ENCODE measurements at regions not wholly inside any gene's neighbourhood (a gene's known extent, or its start where the extent isn't known, plus 50 kb on each side); places are given as distances from the start of the nearest gene placed in this dataset.
A peak's percentile ranks its signal among the peaks of the same experiment; 100 is the strongest.

DNA sequence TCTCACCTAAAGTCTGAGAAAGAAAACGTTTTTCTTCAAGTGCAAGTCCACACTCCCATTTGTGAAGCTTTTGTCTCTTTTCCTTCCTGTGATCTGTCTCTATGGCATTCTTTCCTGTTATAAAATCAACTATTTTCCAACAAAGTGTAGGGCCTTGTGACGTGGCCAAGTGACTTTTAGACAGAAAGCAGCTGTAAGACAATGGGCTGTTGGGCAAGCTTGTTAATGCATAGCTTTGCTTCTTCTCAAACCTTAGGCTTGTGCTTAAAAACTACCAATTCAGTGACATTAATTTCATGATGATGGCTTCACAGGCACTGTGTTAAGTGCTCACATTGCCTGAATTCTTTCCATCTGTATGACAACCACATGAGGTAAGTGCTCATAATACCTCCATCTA lies 83.5 kb downstream of the VCY1B start:
- no peak for DNase-seq

DNA sequence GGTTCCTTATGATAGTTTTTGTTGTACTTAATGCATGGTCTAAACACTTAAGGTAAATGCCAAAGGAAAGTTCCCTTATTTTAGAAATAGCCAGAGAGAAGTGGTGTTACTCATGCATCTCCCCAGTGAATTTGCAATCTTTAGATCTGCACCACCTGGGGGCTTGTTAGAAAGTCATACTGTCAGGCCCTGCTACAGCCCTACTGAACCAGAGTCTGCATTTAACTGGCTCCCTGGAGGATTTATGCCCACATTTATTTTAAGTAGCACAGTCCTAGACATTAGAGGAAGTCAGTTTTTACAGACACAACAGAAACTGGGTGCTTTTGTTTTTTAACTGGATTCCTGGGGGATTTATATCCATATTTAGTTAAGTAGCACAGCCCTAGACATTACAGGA lies 89.6 kb downstream of the VCY1B start:
- no peak for DNase-seq

DNA sequence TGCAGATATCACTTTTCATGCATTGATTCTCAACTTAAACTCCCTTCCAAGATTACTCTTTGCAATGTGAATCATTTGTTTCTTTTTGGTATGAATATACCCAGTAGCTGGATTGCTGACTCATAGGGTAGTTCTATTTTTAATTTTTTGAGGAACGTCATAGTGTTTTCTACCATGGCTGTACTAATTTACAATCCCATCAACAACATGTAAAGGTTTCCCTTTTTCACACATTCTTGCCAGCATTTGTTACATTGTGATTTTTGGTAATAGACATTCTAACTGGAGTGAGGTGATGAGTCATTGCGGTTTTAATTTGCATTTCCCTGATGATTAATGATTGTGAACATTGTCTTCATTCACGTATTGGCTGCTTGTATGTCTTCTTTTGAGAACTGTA lies 126.7 kb downstream of the VCY1B start:
- DNase-seq = no peak

DNA sequence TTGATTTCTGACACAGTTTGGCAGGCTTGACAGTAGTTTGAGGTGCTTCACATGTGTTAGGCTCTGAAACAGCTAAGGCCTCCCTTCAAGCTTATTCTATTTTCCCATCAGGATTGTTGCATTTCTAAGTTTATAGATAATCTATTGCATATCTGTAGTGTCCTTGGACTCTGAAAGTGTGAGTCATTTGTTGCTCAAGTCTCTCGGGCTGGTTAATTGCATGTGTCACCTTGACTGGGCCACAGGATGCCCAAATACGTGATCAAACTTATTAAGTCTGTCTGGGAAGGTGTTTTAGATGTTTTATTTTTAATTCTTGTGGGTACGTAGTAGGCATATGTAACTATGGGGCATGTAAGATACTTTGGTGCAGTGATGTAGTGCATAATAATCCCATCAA lies 166.0 kb downstream of the VCY1B start:
- no peak for DNase-seq

DNA sequence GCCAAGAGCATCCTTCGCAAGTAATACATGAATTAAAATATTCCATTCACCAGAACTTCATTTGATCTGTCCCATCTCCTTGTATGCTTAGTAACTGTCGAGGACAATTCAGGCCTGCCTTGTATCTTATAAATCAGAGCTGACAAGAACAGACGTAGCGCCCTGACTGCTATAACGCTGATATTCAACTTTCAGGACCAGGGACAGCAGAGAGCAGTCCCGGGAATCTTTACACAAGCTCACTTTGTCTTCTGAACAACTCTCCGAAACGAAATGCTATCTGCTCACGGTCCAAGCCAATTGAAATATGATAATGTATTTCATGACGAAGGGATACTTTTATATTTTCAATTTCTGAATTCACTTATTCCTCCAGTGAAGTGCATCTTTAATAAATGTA lies 175.7 kb downstream of the VCY1B start:
- DNase-seq = no peak

DNA sequence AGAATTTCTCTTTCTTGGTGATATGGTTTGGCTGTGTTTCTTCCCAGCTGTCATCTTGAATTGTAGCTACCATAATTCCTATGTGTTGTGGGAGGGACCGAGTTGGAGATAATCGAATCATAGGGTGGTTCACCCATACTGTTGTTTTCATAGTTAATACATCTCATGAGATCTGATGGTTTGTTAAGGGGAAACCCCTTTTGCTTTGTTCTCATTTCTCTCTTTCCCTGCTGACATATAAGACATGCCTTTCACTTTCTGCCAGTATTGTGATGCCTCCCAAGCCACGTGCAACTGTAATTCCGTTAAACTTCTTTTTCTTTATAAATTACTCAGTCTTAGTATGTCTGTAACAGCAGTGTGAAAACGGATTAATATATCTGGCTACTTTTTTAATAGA lies 179.0 kb downstream of the VCY1B start:
- DNase-seq = no peak

DNA sequence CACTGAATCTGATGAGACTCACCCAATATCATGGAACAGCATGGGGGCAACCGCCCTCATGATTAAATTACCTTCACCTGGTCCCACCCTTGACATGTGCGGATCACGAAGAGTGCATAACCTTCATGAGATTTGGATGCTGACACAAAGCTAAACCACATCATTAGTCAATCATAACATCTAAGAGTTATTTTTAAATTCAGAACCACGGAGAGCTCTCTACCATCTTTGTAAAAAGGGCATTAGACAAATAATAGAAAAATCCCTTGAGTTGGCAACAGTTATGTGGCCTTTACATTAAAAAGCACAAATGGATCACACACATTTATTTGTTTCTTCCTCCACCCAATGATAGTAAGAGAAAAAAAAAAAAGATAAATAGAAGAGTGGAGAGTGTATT lies 182.2 kb downstream of the VCY1B start:
- DNase-seq = no peak

DNA sequence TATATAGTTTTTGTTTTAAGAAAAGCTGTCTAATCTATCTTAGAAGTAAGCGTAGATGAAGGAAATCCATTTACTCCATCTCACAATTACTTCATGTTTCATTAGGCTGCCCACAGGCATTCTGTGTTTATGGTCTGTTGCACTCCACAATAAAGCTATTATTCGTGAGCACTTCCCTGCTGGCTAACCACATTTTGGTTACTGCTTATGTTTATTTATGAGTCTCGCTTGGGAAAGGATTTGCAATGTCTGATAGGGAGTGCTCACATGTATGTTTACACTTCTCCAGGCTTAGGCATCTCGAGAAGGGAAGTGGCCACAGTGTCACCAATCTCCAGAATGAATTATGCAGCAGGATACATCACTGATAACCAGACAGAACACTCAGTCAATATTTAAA lies 190.9 kb downstream of the VCY1B start:
- no peak for DNase-seq

DNA sequence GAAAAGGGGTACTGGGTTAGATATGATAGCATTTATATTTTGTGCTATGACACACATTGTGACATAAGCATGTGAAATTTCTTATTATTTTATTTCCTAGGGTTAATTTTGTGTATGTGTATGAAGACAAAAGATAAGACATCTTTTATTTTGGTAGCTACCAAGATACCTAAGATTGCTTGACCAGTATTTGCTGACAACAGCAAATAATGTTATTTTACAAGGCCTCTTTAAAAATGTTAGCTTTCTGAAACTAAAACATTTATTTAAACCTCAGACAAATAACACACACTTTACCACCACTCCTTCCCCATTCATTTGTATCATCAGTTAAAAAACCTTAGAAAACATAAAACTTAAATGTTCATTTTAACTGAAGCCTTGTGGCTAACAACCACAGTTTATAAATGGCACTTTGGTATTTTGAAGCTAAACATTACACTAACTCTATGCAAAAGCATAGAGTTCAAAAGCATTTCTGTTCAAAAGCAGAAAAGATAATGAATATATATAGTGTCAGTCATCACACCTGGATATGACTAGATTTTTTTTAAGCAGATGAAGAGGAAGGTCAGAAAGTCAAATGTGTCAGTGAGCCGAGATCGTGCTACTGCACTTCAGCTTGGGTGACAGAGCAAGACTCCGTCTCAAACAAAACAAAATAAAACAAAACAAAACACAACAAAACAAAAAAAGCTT lies 193.0 kb downstream of the VCY1B start:
- no peak for DNase-seq

DNA sequence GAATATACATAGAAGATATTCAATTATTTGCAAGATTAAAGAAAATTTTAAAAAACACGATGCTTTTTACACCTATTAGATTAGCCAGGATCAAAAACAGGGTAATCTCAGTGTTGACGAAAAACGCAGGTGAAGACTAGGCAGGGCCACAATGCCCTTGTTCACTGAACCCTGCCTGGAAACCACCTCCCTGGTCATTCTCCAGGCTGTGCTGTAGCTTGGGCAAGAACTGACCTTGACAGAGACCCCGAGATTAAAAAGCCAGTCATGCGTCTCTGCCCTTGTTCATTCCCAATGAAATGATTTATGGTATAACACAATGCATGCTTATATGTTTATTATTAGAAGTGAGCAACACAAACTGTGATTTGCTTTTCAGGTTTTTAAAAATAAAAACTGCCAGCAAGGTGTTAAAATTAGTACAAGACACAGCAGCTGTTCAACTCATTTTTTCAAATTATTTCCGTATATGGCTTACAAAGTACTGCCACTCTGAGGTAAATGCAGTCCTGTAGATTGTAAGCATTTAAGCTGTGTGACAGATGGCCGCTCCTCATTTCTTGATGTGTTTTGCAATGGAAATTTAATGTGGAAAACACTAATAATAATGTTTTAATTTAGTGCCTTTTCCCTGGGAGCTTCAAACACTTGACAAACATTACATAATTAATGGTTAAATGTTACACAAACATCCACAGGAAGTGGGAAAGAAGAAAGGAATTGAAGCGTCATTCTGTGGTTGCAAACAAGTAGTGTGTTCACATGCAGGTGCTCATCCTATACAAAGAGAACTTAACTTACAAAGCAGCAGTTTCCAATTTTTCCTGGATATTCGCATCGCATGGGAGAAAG lies 200.2 kb downstream of the VCY1B start:
- peak; percentile 42 for DNase-seq

DNA sequence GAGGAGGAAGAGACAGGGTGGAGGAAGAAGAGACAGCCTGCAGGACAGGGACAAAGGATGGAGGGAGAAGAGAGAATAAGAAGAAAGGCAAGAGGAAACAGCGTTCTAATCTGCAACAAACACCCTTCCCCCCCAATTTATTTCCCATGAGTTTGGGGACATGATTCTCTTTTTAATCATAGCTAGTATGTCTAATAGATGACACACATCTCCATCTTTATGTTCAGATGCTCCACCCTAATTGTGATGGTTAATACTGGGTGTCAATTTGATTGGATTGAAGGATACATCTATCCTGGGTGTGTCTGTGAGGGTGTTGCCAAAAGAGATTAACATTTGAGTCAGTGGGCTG lies 200.8 kb downstream of the VCY1B start:
- DNase-seq = peak; percentile 1

DNA sequence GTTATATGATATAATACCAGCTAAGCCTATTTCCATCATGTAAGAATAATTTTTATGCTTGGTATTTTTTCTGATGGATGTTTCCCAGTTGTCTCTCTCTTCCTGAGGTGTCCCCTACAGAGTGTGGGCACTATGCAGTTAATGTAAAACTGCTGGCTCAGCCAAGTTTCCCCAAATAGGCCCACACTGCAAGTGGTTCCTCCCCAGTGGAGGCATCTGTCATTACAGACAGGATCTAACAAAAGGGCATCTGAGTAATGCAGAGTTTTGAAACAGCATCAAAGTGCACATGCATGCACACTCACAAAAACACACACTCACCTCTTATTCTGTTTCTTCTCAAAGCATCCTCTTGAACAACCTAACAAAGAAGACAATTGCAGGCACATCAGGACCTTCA lies 221.0 kb downstream of the VCY1B start:
- no peak for DNase-seq

DNA sequence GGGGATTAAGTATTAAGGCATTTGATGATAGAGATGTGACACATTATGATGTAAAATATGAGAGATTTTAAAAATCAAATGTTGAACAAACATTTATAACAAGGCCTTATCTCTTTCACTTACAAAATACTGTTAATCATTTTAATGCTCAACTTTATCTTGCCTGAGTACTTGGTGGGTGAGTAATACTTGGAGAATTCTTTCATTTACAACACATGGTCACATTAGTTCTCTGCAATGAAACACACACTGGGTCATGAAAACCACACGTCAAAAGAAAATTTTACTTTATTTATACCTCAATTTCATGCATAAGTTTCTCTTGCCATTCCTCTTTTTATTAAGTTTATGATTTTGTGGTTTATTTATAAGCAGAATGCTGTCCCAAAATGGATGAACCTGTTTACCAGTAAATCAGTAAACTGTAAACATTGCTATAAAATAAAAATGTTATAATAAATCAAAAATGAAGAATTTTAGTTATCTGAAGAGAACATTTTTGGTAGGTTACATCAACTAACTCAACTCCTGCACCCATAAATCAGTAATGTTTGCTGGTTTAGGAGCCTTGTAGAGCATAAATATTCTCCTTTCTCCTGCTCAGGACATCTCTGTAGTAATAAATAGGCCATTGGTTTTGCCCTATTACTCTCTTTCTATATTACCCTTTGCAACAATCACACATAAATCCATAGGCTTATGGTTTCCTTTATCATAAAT lies 233.5 kb upstream of the NLGN4Y start:
- DNase-seq = no peak

DNA sequence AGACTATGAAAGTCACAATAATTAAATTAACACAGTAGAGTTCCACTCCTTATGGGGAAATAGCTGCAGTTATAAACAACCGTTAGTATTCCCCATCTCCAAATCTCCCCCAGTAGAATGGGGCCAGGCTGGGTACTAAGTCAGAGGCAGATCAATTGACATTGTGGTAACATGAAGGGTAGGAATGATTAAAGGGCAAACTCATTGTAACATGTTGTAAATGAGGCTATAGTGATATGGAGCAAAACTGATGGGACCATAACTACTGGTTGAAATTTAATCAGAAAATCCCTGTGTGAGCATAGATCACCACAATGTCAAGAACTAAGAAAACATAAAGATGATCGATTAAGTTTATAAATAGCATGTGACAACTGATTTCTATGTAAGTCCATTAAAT lies 231.9 kb upstream of the NLGN4Y start:
- DNase-seq = no peak

DNA sequence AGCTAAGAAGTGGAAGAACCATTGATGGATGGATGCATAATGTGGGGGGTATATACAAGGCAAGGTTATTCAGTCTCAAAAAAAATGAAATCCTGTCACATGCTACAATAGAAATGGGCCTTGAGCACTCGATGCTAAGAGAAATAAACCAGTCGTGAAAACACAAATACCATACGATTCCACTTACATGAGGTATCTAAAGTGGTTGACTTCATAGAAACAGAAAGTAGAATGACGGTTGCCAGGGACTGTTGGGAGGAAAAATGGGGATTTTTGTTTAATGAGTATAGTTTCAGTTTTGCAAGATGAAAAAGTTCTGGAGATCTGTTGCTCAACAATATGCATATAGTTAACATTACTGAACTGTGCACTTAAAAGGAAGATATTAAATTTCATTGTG lies 223.6 kb upstream of the NLGN4Y start:
- DNase-seq = peak; percentile 16

DNA sequence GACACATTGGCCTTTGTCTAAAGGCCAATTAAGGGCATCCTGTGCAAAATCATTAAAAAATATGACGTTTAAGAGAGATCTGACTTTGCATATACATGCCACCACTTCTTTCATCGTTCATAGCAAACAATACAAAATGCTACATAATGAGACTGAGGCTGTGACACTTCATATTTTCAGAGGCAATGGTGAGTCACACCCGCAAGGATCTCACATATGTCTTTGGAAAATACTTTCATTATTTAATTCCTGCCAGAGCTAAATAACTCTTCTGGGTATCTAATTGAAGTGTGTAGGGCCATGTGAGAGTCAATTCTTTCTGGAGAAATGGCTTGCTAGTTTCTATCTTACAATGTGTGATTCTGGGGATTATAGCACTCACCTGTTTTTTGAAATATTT lies 222.8 kb upstream of the NLGN4Y start:
- DNase-seq = peak; percentile 2

DNA sequence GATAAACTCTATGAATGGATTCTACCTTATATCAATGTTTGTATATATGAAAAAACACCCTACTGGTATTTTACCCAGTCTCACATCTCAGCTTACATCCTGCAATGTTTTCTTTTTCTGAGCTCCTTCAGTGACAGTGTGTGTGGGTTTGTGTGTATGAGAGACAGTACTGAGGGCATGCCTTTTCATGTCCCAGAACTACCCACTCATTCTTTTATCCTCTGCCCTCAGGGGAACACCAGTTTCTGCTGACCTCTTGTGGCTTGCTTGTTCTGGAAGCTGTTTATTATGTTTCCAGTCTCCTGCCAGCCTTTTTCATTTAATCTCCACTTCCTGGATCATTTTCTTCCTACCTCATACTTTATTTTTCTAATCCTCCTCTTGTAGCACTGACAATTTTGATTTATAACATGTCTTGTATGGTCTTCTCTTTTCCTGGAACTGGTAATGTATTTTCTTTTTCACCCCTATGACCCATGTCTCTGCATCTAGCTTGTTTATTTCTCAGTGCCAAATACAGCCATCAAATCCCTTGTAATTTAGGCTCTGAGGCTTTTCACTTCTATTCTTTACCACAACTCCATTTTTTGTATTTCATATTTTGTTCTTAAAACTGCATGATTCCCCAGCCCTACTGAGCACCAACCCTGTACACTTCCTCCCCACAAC lies 195.5 kb upstream of the NLGN4Y start:
- peak; percentile 16 for DNase-seq

DNA sequence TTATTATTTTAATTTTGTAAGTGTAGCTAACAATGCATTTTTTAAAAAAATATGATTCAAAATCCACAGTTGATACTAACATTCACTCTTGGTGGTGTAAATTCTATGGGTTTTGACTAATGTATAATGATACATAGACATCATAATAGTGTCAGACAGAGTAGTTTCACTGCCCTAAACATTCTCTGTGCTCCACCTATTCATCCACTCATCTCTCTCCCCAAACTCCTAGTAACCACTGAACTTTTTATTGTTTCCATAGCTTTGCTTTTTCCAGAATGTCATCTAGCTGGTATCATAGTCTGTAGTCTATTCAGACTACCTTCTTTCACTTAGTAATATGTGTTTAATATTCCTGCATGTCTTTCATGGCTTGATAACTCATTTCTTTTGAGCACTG lies 194.0 kb upstream of the NLGN4Y start:
- no peak for DNase-seq

DNA sequence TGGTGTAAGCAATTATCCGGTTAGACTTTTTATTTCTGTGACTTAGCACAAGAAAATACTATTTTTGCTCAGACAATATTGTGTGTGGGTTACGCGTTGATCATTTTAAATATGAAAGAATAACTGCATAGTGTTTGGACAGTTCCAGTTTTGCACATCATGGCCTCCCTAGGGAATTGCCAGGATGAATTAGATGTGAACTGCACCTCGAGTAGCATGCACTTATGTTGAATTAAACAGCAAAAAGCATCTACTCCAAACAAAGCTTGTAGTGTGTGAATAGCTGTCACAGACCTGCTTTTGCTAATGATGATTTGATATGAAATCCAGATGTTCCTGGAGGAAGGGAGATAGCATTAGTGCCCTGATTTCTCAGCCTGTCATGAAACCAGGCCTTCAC lies 184.8 kb upstream of the NLGN4Y start:
- DNase-seq = no peak

DNA sequence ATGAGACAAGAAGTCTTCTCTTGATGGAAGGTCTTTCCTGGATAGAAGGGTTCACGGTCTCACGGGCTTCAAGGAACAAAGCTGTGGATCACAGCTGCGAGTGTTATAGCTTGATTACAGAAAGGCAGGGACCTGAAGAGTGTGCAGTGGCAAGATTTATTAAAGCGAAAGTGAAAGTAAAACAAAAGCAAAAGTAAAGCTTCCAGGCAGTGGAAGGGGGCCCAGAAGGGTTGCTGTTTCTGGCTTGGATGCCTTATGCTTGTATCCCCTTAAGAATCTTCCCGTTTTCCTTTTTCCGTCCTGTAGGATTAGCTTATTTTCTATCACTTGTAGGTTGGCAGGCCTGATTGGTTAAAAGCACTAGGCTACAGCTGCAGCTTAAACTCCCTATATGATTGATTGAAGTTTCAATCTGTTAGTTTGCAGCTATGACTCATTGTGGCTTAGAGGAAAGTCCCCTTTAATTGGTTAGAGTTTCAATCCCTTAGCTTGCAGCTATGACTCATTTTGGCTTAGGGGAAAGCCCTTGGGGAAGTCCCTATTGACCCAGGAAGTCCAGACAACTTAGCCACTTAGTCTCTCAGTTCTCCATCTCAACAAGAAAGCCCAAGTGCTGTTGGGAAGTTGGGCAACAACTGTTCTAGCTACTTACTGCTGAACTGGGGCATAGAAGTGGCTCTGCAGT lies 183.7 kb upstream of the NLGN4Y start:
- DNase-seq = peak; percentile 84

DNA sequence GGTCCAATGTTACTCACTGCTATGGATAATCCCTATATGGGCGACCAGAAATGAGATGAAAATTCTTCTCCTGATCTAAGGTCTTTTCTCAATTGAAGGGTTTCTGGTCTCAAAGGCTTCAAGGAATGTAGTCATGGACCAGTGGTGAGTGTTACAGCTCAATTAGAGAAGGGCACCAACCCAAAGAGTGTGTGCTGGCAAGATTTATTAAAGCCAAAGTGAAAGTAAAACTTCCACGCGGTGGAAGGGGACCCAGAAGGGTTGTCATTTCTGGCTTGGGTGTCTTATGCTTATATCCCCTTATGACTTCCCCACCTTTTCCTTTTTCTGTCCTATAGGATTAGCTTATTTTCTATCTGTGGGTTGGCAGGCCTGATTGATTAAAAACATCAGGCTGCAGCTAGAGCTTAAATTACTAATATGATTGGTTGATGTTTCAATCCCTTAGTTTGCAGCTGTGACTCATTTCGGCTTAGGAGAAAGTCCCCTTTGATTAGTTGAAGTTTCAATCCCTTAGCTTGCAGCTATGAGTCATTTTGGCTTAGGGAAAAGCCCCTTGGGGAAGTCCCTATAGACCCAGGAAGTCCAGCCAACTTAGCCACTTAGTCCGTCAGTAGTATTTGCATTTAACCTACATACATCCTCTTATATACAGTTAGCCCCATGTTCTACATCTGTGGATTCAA lies 179.5 kb upstream of the NLGN4Y start:
- DNase-seq = peak; percentile 79

DNA sequence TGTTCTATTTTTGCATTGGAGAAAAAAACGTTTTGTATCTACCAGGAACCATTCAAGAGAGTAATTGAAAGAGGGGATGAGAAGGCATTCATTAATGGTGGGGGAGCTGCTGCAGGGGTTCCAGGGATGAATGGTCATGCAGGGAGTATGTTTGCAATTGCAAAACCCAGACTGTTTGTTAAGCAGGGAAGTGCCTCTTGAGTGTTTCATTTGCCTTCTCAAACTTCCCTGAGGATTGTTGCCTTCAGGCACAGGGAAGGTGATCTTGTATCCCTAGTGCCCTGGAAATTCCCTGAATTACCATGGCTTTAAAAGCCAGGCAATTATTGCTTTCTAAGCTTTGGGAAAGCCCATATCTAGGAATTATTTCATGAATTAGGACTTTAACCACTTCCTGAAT lies 172.7 kb upstream of the NLGN4Y start:
- no peak for DNase-seq

All from CD4-positive, alpha-beta T cell treated with Interleukin-21 for 1 hour (primary cell).